ENCODE measurements at regions not wholly inside any gene's neighbourhood (a gene's known extent, or its start where the extent isn't known, plus 50 kb on each side); places are given as distances from the start of the nearest gene placed in this dataset.

DNA sequence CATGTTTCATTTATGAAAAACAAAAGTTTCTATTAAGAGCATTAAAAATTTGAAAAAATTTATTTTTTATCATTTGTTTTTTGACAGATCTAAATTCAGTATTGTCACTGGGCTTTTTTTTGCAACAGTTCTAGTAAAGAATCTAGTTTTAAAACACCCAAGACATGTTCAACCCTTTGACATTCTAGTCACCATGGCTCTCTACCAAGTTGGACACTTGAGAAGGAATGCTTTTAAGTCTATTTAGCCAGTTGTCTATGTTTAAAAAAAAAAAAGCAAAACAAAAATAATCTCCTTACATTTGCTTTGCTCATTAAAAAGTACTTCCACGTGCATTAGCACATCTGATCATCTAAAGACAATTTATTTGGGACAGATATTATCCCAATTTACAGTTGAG is 417.5 kb downstream of the RSL24D1 start:
- TF ChIP-seq CTCF (IDR thresholded peaks at IDR 0.05) (no peak), ZFX (IDR thresholded peaks at IDR 0.05; ENCODE audit: borderline replicate concordance) (no peak)
